Gastroesophageal sphincter (tissue), 3 donors: ENCODE measurements at regions not wholly inside any gene's neighbourhood (a gene's known extent, or its start where the extent isn't known, plus 50 kb on each side); places are given as distances from the start of the nearest gene placed in this dataset.

ENCODE experiments used
- CTCF ChIP-seq, 4 experiments: fragments of 200-600 bp in 2 of 4; fragments of 450-650 bp in 2 of 4; sonication (generic) in 1 of 4; IDR thresholded peaks; one replicate each; pipeline ENCODE4 v1.5.1; 2017 to 2019; ENCODE audit warnings: antibody characterized with exemption in 4 of 4, mild to moderate bottlenecking in 2 of 4, moderate library complexity in 2 of 4
- POLR2A ChIP-seq, 2 donors: fragments of 450-650 bp; IDR thresholded peaks; one replicate each; pipeline ENCODE4 v1.6.1; 2017; ENCODE audit warnings: antibody characterized with exemption in 2 of 2, mild to moderate bottlenecking in 2 of 2, moderate library complexity in 1 of 2

DNA sequence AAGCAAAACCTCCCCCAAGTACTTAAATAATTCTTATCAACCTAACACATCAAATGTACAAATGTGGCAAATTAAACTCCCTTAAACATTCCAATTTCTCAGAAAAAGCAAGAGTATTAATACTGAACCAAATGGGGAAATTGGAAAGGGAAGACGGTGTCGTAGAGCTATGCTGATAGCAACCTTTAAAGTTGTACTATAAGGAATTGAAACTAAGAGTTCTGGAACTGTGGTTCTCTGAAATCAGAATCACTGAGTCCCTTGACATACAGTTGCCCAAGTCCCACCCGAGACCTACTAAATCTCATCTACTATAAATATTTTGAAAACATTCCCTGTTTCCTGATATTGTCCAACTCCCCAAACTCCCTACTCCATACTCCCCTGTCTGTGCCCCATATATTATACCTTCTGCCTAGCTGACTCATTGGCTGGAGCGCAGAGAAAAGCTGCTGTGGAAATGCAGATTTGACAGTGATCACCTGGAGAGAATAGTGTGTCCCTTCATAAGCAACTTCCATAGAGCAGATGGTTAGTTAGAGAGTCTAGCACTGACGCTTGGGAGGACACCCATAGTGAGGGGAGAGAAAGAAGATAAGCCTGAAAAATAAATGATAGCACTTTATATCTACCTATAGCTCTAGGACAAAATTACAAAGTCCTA is 51.4 kb upstream of the ITM2B start:
- TF ChIP-seq POLR2A (IDR thresholded peaks at IDR 0.05) (no peak), CTCF (IDR thresholded peaks at IDR 0.05) (no peak)
